MM.1S (cell line): ENCODE measurements at regions not wholly inside any gene's neighbourhood (a gene's known extent, or its start where the extent isn't known, plus 50 kb on each side); places are given as distances from the start of the nearest gene placed in this dataset.
"Not testable (repeated sequence)": the region's sequence is repeated elsewhere in the genome, so short reads cannot be mapped to it uniquely, and the experiment has no call there.

Source experiments
- DNase-seq: peaks from one replicate; pipeline ENCODE4 v3.0.0-alpha.2; 2015
- H2AFZ ChIP-seq: fragments of 300-600 bp; sonication (generic); 2 replicates; pipeline ENCODE4 v1.6.0; 2016; ENCODE audit warnings: antibody characterized with exemption, low read length
- H3F3A ChIP-seq: fragments of 300-600 bp; sonication (generic); 2 replicates; pipeline ENCODE4 v1.6.1; 2016; ENCODE audit warnings: mild to moderate bottlenecking, antibody characterized with exemption, low read length, moderate library complexity, mixed read lengths; ENCODE audit not compliant: insufficient read depth
- H3K27ac ChIP-seq: fragments of 300-600 bp; sonication (generic); 2 replicates; pipeline ENCODE4 v1.5.1; 2016; ENCODE audit warnings: mild to moderate bottlenecking, low read length
- H3K27me3 ChIP-seq: fragments of 300-600 bp; sonication (generic); replicated peaks from 2 replicates; pipeline ENCODE4 v1.6.0; 2016; ENCODE audit warnings: low read length; ENCODE audit not compliant: insufficient read depth
- H3K36me3 ChIP-seq: fragments of 300-600 bp; sonication (generic); replicated peaks from 2 replicates; pipeline ENCODE4 v1.6.1; 2016; ENCODE audit warnings: mild to moderate bottlenecking, low read length, mixed read lengths; ENCODE audit not compliant: insufficient read depth
- H3K4me1 ChIP-seq: fragments of 300-600 bp; sonication (generic); 2 replicates; pipeline ENCODE4 v1.6.1; 2016; ENCODE audit warnings: low read length, mixed read lengths
- H3K4me2 ChIP-seq: fragments of 300-600 bp; sonication (generic); 2 replicates; pipeline ENCODE4 v1.6.0; 2016; ENCODE audit warnings: low read depth, low read length
- H3K4me3 ChIP-seq: fragments of 300-600 bp; sonication (generic); 2 replicates; pipeline ENCODE4 v1.5.1; 2016; ENCODE audit warnings: low read length, mixed read lengths
- H3K79me2 ChIP-seq: fragments of 300-600 bp; sonication (generic); 2 replicates; pipeline ENCODE4 v1.6.1; 2016; ENCODE audit warnings: mixed run types, low read length, mixed read lengths
- H3K9ac ChIP-seq: fragments of 300-600 bp; sonication (generic); 2 replicates; pipeline ENCODE4 v1.6.1; 2016; ENCODE audit warnings: low read length, mixed read lengths
- H3K9me2 ChIP-seq: fragments of 300-600 bp; sonication (generic); replicated peaks from 2 replicates; pipeline ENCODE4 v1.6.1; 2016; ENCODE audit warnings: mild to moderate bottlenecking, low read length, mixed read lengths; ENCODE audit not compliant: insufficient read depth
- H3K9me3 ChIP-seq: fragments of 300-600 bp; sonication (generic); replicated peaks from 2 replicates; pipeline ENCODE4 v1.6.1; 2016; ENCODE audit warnings: mild to moderate bottlenecking, low read length, mixed read lengths; ENCODE audit not compliant: insufficient read depth
- H4K20me1 ChIP-seq: fragments of 300-600 bp; sonication (generic); 2 replicates; pipeline ENCODE4 v1.6.1; 2016; ENCODE audit warnings: mild to moderate bottlenecking, low read length, moderate library complexity, mixed read lengths; ENCODE audit not compliant: insufficient read depth
- CTCF ChIP-seq: fragments of 300-600 bp; sonication (generic); IDR thresholded peaks from 2 replicates; pipeline ENCODE4 v1.5.1; 2016; ENCODE audit warnings: antibody characterized with exemption, low read length, mixed read lengths

- not testable (repeated sequence) for H3K9me2 ChIP-seq, H3K9ac ChIP-seq, H3K4me3 ChIP-seq, H3K9me3 ChIP-seq, H4K20me1 ChIP-seq, H3K36me3 ChIP-seq, H3F3A ChIP-seq, H3K79me2 ChIP-seq, H2AFZ ChIP-seq, H3K27me3 ChIP-seq, H3K4me2 ChIP-seq, H3K27ac ChIP-seq, DNase-seq, H3K4me1 ChIP-seq
- TF ChIP-seq CTCF = peak; percentile 29
These were observed 2976.1 kb upstream of the TEKT4 start for GRCh38 chr2:91895091-91895490.

- not testable (repeated sequence) for H3K27me3 ChIP-seq, H3F3A ChIP-seq, H3K79me2 ChIP-seq, H4K20me1 ChIP-seq, H3K27ac ChIP-seq, H2AFZ ChIP-seq, H3K4me2 ChIP-seq, H3K9ac ChIP-seq, H3K9me3 ChIP-seq, H3K9me2 ChIP-seq, DNase-seq, H3K4me3 ChIP-seq, H3K36me3 ChIP-seq, H3K4me1 ChIP-seq
These were observed 2953.6 kb upstream of the TEKT4 start for GRCh38 chr2:91917602-91918001.
